Trophoblast cell (in vitro differentiated cells and primary cell): ENCODE measurements at regions not wholly inside any gene's neighbourhood (a gene's known extent, or its start where the extent isn't known, plus 50 kb on each side); places are given as distances from the start of the nearest gene placed in this dataset.
"Not testable (repeated sequence)": the region's sequence is repeated elsewhere in the genome, so short reads cannot be mapped to it uniquely, and the experiment has no call there.

Source experiments
- DNase-seq, 2 donors: peaks; one replicate each; pipeline ENCODE4 v3.0.0-alpha.2; 2016
- H2AFZ ChIP-seq: 2 replicates; pipeline ENCODE4 v1.6.1; 2013; ENCODE audit warnings: low read length, moderate library complexity, mild to moderate bottlenecking; ENCODE audit not compliant: insufficient read depth, poor library complexity
- H2AK5ac ChIP-seq: 2 replicates; pipeline ENCODE4 v1.6.1; 2013; ENCODE audit warnings: mild to moderate bottlenecking, low read length
- H2BK120ac ChIP-seq: 2 replicates; pipeline ENCODE4 v1.6.1; 2013; ENCODE audit warnings: low read length, mild to moderate bottlenecking, moderate library complexity; ENCODE audit not compliant: insufficient read depth, poor library complexity
- H2BK12ac ChIP-seq: 2 replicates; pipeline ENCODE4 v1.6.1; 2013; ENCODE audit warnings: mild to moderate bottlenecking, low read length, moderate library complexity
- H2BK5ac ChIP-seq: 2 replicates; pipeline ENCODE4 v1.6.1; 2013; ENCODE audit warnings: low read length, low read depth, moderate library complexity, mild to moderate bottlenecking; ENCODE audit not compliant: poor library complexity
- H3K14ac ChIP-seq: 2 replicates; pipeline ENCODE4 v1.6.1; 2013; ENCODE audit warnings: mild to moderate bottlenecking, low read length
- H3K18ac ChIP-seq: 2 replicates; pipeline ENCODE4 v1.6.1; 2013; ENCODE audit warnings: mild to moderate bottlenecking, low read length
- H3K23ac ChIP-seq: 2 replicates; pipeline ENCODE4 v1.6.1; 2013; ENCODE audit warnings: low read length
- H3K27ac ChIP-seq: 2 replicates; pipeline ENCODE4 v1.5.1; 2013; ENCODE audit warnings: low read depth, mild to moderate bottlenecking, inconsistent platforms, low read length, moderate library complexity
- H3K27me3 ChIP-seq: 2 replicates; pipeline ENCODE4 v1.6.1; 2013; ENCODE audit warnings: inconsistent platforms, mild to moderate bottlenecking, low read length, moderate library complexity; ENCODE audit not compliant: insufficient read depth
- H3K36me3 ChIP-seq, 2 experiments: 1 replicate in 1 of 2; 2 replicates in 1 of 2; pipeline ENCODE4 v1.6.1; 2013; ENCODE audit warnings: low read length in 2 of 2, mild to moderate bottlenecking in 2 of 2, moderate library complexity in 1 of 2; ENCODE audit not compliant: insufficient read depth in 2 of 2, control insufficient read depth in 1 of 2
- H3K4ac ChIP-seq: 2 replicates; pipeline ENCODE4 v1.6.1; 2013; ENCODE audit warnings: low read depth, mild to moderate bottlenecking, low read length, moderate library complexity
- H3K4me1 ChIP-seq, 2 experiments: 1 replicate in 1 of 2; 2 replicates in 1 of 2; pipeline ENCODE4 v1.6.1; 2013; ENCODE audit warnings: low read length in 2 of 2, mild to moderate bottlenecking in 2 of 2, moderate library complexity in 1 of 2; ENCODE audit not compliant: insufficient read depth in 2 of 2, control insufficient read depth in 1 of 2
- H3K4me2 ChIP-seq: 2 replicates; pipeline ENCODE4 v1.6.1; 2013; ENCODE audit warnings: inconsistent platforms, mild to moderate bottlenecking, low read length, moderate library complexity
- H3K4me3 ChIP-seq: 2 replicates; pipeline ENCODE4 v1.5.1; 2013; ENCODE audit warnings: mild to moderate bottlenecking, low read depth, low read length, inconsistent platforms
- H3K79me1 ChIP-seq: one replicate; pipeline ENCODE4 v1.6.1; 2013; ENCODE audit warnings: low read length
- H3K79me2 ChIP-seq: 2 replicates; pipeline ENCODE4 v1.6.1; 2013; ENCODE audit warnings: low read length, mild to moderate bottlenecking; ENCODE audit not compliant: control insufficient read depth, insufficient read depth, poor library complexity
- H3K9ac ChIP-seq: 2 replicates; pipeline ENCODE4 v1.6.1; 2013; ENCODE audit warnings: mild to moderate bottlenecking, low read length
- H3K9me3 ChIP-seq: 2 replicates; pipeline ENCODE4 v1.6.1; 2013; ENCODE audit warnings: low read depth, mild to moderate bottlenecking, control low read depth, inconsistent platforms, low read length; ENCODE audit not compliant: insufficient read depth
- H4K12ac ChIP-seq: 2 replicates; pipeline ENCODE4 v1.6.1; 2013; ENCODE audit warnings: low read depth, mild to moderate bottlenecking, low read length, moderate library complexity
- H4K8ac ChIP-seq: 2 replicates; pipeline ENCODE4 v1.6.1; 2013; ENCODE audit warnings: low read depth, mild to moderate bottlenecking, low read length, moderate library complexity
- H4K91ac ChIP-seq: one replicate; pipeline ENCODE4 v1.6.1; 2013; ENCODE audit warnings: low read depth, mild to moderate bottlenecking, low read length, moderate library complexity
- WGBS: extraction: QIAGEN DNeasy Blood & Tissue Kit; methylation state at CpG from one replicate; pipeline ENCODE4 v1.1.7; 2013; ENCODE audit warnings: missing lambda C conversion rate; ENCODE audit not compliant: insufficient read length, insufficient coverage; ENCODE audit errors: extremely low coverage; 5-methylcytosine and 5-hydroxymethylcytosine counted together

GRCh38 chr6:113248532-113248931 is 608.6 kb upstream of the MARCKS start:
- Histone ChIP-seq H3K4me2 (no peak overlapping the region), H2AFZ (no peak overlapping the region), H3K79me2 (no peaks in the 10 kb centered on the region), H3K14ac (no peak overlapping the region), H3K79me1 (no peaks in the 10 kb centered on the region), H3K27ac (no peak overlapping the region), H3K23ac (no peak overlapping the region), H3K9me3 (peaks cover 2% of the 10 kb centered on the region), H3K4me1 (peaks cover 0 to 2% of the 10 kb centered on the region in 2 experiments), H4K8ac (no peak overlapping the region), H3K9ac (no peak overlapping the region), H3K4ac (no peak overlapping the region), H2BK5ac (no peak overlapping the region), H3K27me3 (no peaks in the 10 kb centered on the region), H4K91ac (no peak overlapping the region), H2AK5ac (no peak overlapping the region), H2BK12ac (no peak overlapping the region), H2BK120ac (no peak overlapping the region), H3K18ac (no peak overlapping the region), H3K4me3 (no peak overlapping the region), H4K12ac (no peak overlapping the region), H3K36me3 (no peaks in the 10 kb centered on the region)
- DNase-seq, result no peak
- WGBS, result no CpG with 5 or more reads among the region's 2 CpGs

GRCh38 chr6:113254194-113254593 is 603.0 kb upstream of the MARCKS start:
- H3K4me1 ChIP-seq, DNase-seq, H3K27ac ChIP-seq, H4K91ac ChIP-seq, H3K18ac ChIP-seq, H3K9me3 ChIP-seq, H3K9ac ChIP-seq, H3K14ac ChIP-seq, H4K8ac ChIP-seq, H2BK120ac ChIP-seq, H2BK5ac ChIP-seq, H3K27me3 ChIP-seq, H3K79me1 ChIP-seq, H2BK12ac ChIP-seq, H3K4me2 ChIP-seq, H3K4me3 ChIP-seq, H3K23ac ChIP-seq, H3K36me3 ChIP-seq, H2AFZ ChIP-seq, H3K79me2 ChIP-seq, H2AK5ac ChIP-seq, H3K4ac ChIP-seq, H4K12ac ChIP-seq: not testable (repeated sequence)

GRCh38 chr6:113258771-113259170 is 598.4 kb upstream of the MARCKS start:
- no peaks in the 10 kb centered on the region for H3K4me1 ChIP-seq

GRCh38 chr6:113271437-113271836 is 585.7 kb upstream of the MARCKS start:
- Histone ChIP-seq H4K91ac (no peak overlapping the region), H3K4me2 (no peak overlapping the region), H3K4ac (no peak overlapping the region), H2AFZ (no peak overlapping the region), H3K4me3 (no peak overlapping the region), H2BK5ac (no peak overlapping the region), H4K12ac (no peak overlapping the region), H4K8ac (no peak overlapping the region), H3K9me3 (peaks cover 6% of the 10 kb centered on the region), H3K27me3 (no peaks in the 10 kb centered on the region), H3K4me1 (no peaks in the 10 kb centered on the region), H3K14ac (no peak overlapping the region), H3K36me3 (peaks cover 0 to 5% of the 10 kb centered on the region in 2 experiments), H3K18ac (no peak overlapping the region), H2AK5ac (no peak overlapping the region), H3K23ac (no peak overlapping the region), H3K9ac (no peak overlapping the region), H3K79me2 (no peaks in the 10 kb centered on the region), H2BK12ac (no peak overlapping the region), H3K27ac (no peak overlapping the region), H3K79me1 (no peaks in the 10 kb centered on the region), H2BK120ac (no peak overlapping the region)
- no peak for DNase-seq

More at GRCh38 chr6:113258771-113259170, 598.4 kb upstream of the MARCKS start:
- no peaks in the 10 kb centered on the region for H3K79me1 ChIP-seq
- H3K9me3 ChIP-seq, result no peaks in the 10 kb centered on the region
- no peak overlapping the region for H4K91ac ChIP-seq
- no peak for DNase-seq
- H2BK120ac ChIP-seq, result no peak overlapping the region
- H3K14ac ChIP-seq, result no peak overlapping the region
- H3K9ac ChIP-seq, result no peak overlapping the region
- H2BK5ac ChIP-seq, result no peak overlapping the region
- no peak overlapping the region for H3K27ac ChIP-seq
- no peak overlapping the region for H2AFZ ChIP-seq
- H2BK12ac ChIP-seq, result no peak overlapping the region
- no peaks in the 10 kb centered on the region for H3K27me3 ChIP-seq
- no peaks in the 10 kb centered on the region for H3K79me2 ChIP-seq
- H3K23ac ChIP-seq, result no peak overlapping the region
- H2AK5ac ChIP-seq, result no peak overlapping the region
- H4K8ac ChIP-seq, result no peak overlapping the region
- H3K18ac ChIP-seq, result no peak overlapping the region
- no peak overlapping the region for H4K12ac ChIP-seq
- no peak overlapping the region for H3K4me3 ChIP-seq
- no CpG with 5 or more reads among the region's 1 CpG for WGBS
- H3K4ac ChIP-seq, result no peak overlapping the region
- no peaks in the 10 kb centered on the region for H3K36me3 ChIP-seq
- no peak overlapping the region for H3K4me2 ChIP-seq

- no CpG with 5 or more reads among the region's 2 CpGs for WGBS
Observed at GRCh38 chr6:113276601-113277000, 580.5 kb upstream of the MARCKS start.

More at GRCh38 chr6:113276601-113277000, 580.5 kb upstream of the MARCKS start:
- Histone ChIP-seq H3K4me3 (no peak overlapping the region), H3K79me2 (no peaks in the 10 kb centered on the region), H3K9me3 (no peaks in the 10 kb centered on the region), H3K4me1 (no peaks in the 10 kb centered on the region), H2AFZ (no peak overlapping the region), H2AK5ac (no peak overlapping the region), H3K27me3 (no peaks in the 10 kb centered on the region), H3K4me2 (no peak overlapping the region), H2BK5ac (no peak overlapping the region), H3K36me3 (no peaks in the 10 kb centered on the region), H2BK12ac (no peak overlapping the region), H3K27ac (no peak overlapping the region), H3K9ac (no peak overlapping the region), H4K8ac (no peak overlapping the region), H4K91ac (no peak overlapping the region), H3K79me1 (no peaks in the 10 kb centered on the region), H3K4ac (no peak overlapping the region), H2BK120ac (no peak overlapping the region), H3K18ac (no peak overlapping the region), H3K14ac (no peak overlapping the region), H4K12ac (no peak overlapping the region), H3K23ac (no peak overlapping the region)
- no peak for DNase-seq
